ENCODE measurements at regions not wholly inside any gene's neighbourhood (a gene's known extent, or its start where the extent isn't known, plus 50 kb on each side); places are given as distances from the start of the nearest gene placed in this dataset.

DNA sequence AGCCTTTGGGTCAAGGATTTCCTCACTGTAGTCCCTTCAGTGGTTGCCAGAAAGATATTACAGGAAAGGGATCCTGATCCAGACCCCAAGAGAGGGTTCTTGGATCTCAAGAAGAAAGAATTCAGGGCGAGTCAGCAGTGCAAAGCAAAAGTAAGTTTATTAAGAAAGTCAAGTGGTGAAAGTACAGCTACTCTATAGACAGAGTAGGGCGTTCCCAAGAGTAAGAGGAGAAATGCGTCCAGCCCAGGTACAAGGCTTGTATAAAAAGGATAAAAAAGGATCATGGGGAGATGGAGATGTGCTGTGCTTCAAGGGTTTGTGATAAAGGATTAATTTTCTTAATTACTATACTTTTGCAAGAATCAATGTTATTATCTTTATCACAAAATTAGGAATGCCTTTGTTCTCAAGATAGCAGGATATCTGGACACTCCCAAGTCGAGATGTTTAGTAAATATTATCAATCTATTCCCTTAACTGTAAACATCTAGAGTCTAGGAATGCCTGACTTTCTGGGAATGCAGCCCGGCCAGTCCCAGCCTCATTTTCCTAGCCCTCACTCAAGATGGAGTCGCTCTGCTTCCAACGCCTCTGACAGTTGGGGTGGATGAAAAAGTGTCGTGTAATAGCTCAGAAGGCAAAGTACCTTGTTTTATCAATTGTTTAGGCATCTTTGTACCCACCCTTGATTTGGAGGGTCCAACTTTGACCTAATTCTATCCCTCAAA, 360.7 kb downstream of the GPM6A start:
- TF ChIP-seq, protein P1, sequence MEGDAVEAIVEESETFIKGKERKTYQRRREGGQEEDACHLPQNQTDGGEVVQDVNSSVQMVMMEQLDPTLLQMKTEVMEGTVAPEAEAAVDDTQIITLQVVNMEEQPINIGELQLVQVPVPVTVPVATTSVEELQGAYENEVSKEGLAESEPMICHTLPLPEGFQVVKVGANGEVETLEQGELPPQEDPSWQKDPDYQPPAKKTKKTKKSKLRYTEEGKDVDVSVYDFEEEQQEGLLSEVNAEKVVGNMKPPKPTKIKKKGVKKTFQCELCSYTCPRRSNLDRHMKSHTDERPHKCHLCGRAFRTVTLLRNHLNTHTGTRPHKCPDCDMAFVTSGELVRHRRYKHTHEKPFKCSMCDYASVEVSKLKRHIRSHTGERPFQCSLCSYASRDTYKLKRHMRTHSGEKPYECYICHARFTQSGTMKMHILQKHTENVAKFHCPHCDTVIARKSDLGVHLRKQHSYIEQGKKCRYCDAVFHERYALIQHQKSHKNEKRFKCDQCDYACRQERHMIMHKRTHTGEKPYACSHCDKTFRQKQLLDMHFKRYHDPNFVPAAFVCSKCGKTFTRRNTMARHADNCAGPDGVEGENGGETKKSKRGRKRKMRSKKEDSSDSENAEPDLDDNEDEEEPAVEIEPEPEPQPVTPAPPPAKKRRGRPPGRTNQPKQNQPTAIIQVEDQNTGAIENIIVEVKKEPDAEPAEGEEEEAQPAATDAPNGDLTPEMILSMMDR (IDR thresholded peaks at IDR 0.05), result no peak
- TF ChIP-seq POLR2A (IDR thresholded peaks at IDR 0.05), result no peak

Measured in adrenal gland (tissue), 5 donors.